ENCODE measurements at regions not wholly inside any gene's neighbourhood (a gene's known extent, or its start where the extent isn't known, plus 50 kb on each side); places are given as distances from the start of the nearest gene placed in this dataset.

GRCh38 chr6:110036408-110037302, 58.5 kb downstream of the GPR6 start:
- Mint-ChIP-seq H3K4me3 (no peak overlapping the region), H3K36me3 (ENCODE audit: low read depth) (no peaks in the 10 kb centered on the region), H3K27me3 (ENCODE audit: insufficient read depth, low read depth, poor library complexity) (peaks cover 4% of the 10 kb centered on the region), H3K4me1 (peaks cover 14% of the 10 kb centered on the region; the same call in 2 of the 3 replicates), H3K27ac (no peak overlapping the region), H3K9me3 (no peaks in the 10 kb centered on the region)
- Histone ChIP-seq H4K20me1 (replicated peaks; ENCODE audit: insufficient read depth) (no peaks in the 10 kb centered on the region), H3K4me1 (ENCODE audit: insufficient read depth) (no peaks in the 10 kb centered on the region), H2AFZ (no peak overlapping the region), H3K36me3 (ENCODE audit: insufficient read depth) (no peaks in the 10 kb centered on the region), H3K9me2 (ENCODE audit: insufficient read depth) (no peaks in the 10 kb centered on the region), H3K79me2 (replicated peaks; ENCODE audit: insufficient read depth) (no peaks in the 10 kb centered on the region), H3K27ac (ENCODE audit: low read depth) (no peak overlapping the region), H3K4me3 (no peak overlapping the region), H3F3A (replicated peaks; ENCODE audit: low read depth) (no peaks in the 10 kb centered on the region), H3K27me3 (ENCODE audit: insufficient read depth) (no peaks in the 10 kb centered on the region), H3K4me2 (no peak overlapping the region)
- no peak for DNase-seq (ENCODE audit: low spot score)
- no peak for ATAC-seq
- TF ChIP-seq ZNF331 (CRISPR knock-in tag; IDR thresholded peaks at IDR 0.05; ENCODE audit: low read depth) = no peak
- no peak for TF ChIP-seq STAT1 (IDR thresholded peaks at IDR 0.05; ENCODE audit: unreplicated experiment)
- TF ChIP-seq REST (IDR thresholded peaks at IDR 0.05; ENCODE audit: unreplicated experiment) = no peak
- no peak for TF ChIP-seq JUNB (IDR thresholded peaks at IDR 0.05; ENCODE audit: unreplicated experiment)
- TF ChIP-seq CTCF (conservative IDR thresholded peaks at IDR 0.05; ENCODE audit: low read depth in 2 of 2) = no peak
- TF ChIP-seq EZH2phosphoT487 (IDR thresholded peaks at IDR 0.05; ENCODE audit: unreplicated experiment) = no peak
- no peak for TF ChIP-seq POLR2AphosphoS5 (IDR thresholded peaks at IDR 0.05; ENCODE audit: low read depth)
- TF ChIP-seq ETS1 (IDR thresholded peaks at IDR 0.05) = no peak
- TF ChIP-seq ZNF462 (CRISPR knock-in tag; IDR thresholded peaks at IDR 0.05) = no peak
- TF ChIP-seq NANOG (IDR thresholded peaks at IDR 0.05; ENCODE audit: borderline replicate concordance) = no peak
- TF ChIP-seq ZNF114 (CRISPR knock-in tag; IDR thresholded peaks at IDR 0.05) = no peak
- no peak for TF ChIP-seq CREB1 (CRISPR knock-in tag; IDR thresholded peaks at IDR 0.05; ENCODE audit: low read depth)
- TF ChIP-seq EZH2 (IDR thresholded peaks at IDR 0.05; ENCODE audit: low read depth, unreplicated experiment) = no peak

All from GM23338 (cell line).